ENCODE measurements at regions not wholly inside any gene's neighbourhood (a gene's known extent, or its start where the extent isn't known, plus 50 kb on each side); places are given as distances from the start of the nearest gene placed in this dataset.

DNA sequence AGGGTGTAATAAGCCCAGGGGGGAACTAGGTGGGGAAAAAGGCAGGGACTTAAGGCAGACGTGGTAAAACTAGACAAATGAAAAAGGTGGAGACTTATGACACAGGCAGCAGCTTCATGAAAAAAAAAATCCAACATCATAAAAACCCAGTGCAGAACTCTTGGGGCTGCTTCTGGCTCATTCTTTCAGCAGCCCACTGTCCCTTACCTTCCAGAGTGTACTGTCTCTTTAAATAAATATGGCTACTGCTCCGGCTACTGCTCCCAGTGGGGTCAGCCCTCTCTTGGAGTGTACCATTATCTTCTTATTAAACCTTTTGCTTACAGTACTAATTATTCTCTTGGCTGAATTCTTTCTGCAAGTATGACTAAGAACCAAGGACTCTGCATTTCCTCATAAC is 699.5 kb downstream of the DSC3 start:
- no CpG with 5 or more reads among the region's 2 CpGs for WGBS (ENCODE audit: extremely low coverage, insufficient coverage, insufficient read length)
- DNase-seq: no peak
- Histone ChIP-seq H2BK120ac (ENCODE audit: insufficient read depth, low read length, poor library complexity) (no peak overlapping the region), H3K4me3 (ENCODE audit: low read depth, low read length) (no peak overlapping the region), H3K27me3 (ENCODE audit: insufficient read depth, low read length) (no peaks in the 10 kb centered on the region), H3K4me2 (ENCODE audit: low read length) (no peak overlapping the region), H3K79me2 (ENCODE audit: control insufficient read depth, insufficient read depth, low read length, poor library complexity) (no peaks in the 10 kb centered on the region), H3K79me1 (ENCODE audit: low read length) (peaks cover 2% of the 10 kb centered on the region), H3K14ac (ENCODE audit: low read length) (no peak overlapping the region), H2AFZ (ENCODE audit: insufficient read depth, low read length, poor library complexity) (no peak overlapping the region), H2AK5ac (ENCODE audit: low read length) (no peak overlapping the region), H3K4me1 (ENCODE audit: control insufficient read depth in 1 of 2, insufficient read depth in 2 of 2, low read length in 2 of 2) (peaks cover 0 to 3% of the 10 kb centered on the region in 2 experiments), H3K18ac (ENCODE audit: low read length) (no peak overlapping the region), H2BK12ac (ENCODE audit: low read length) (no peak overlapping the region), H4K8ac (ENCODE audit: low read depth, low read length) (no peak overlapping the region), H3K9ac (ENCODE audit: low read length) (no peak overlapping the region), H3K27ac (ENCODE audit: low read depth, low read length) (no peak overlapping the region), H3K36me3 (ENCODE audit: control insufficient read depth in 1 of 2, insufficient read depth in 2 of 2, low read length in 2 of 2) (no peaks in the 10 kb centered on the region), H2BK5ac (ENCODE audit: low read depth, low read length, poor library complexity) (no peak overlapping the region), H3K4ac (ENCODE audit: low read depth, low read length) (no peak overlapping the region), H3K23ac (ENCODE audit: low read length) (no peak overlapping the region), H4K91ac (ENCODE audit: low read depth, low read length) (no peak overlapping the region), H3K9me3 (ENCODE audit: insufficient read depth, low read depth, low read length) (peaks cover 5% of the 10 kb centered on the region), H4K12ac (ENCODE audit: low read depth, low read length) (no peak overlapping the region)

DNA sequence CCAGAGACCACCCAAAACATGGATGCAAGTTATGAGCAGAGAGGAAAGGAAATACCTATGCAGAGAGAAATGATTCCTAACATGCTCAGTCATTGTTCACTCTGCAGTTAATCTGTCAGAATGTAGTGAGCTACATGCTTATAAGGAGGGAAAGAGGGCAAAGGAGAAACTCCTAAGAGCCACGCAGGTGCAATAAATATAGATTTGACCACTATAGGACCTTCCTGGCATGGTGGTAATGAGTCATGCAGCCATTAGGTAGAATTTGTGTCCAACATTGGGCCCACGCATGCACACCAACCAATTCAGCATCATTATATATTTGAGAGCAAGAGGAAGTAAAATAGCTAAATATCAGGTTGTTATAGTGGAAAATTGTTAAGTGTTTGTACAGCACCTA is 699.9 kb downstream of the DSC3 start:
- Histone ChIP-seq H3K4ac (ENCODE audit: low read depth, low read length) (no peak overlapping the region), H4K8ac (ENCODE audit: low read depth, low read length) (no peak overlapping the region), H4K91ac (ENCODE audit: low read depth, low read length) (no peak overlapping the region), H3K79me1 (ENCODE audit: low read length) (peaks cover 2% of the 10 kb centered on the region), H3K9me3 (ENCODE audit: insufficient read depth, low read depth, low read length) (peaks cover 5% of the 10 kb centered on the region), H2AFZ (ENCODE audit: insufficient read depth, low read length, poor library complexity) (no peak overlapping the region), H3K14ac (ENCODE audit: low read length) (no peak overlapping the region), H3K9ac (ENCODE audit: low read length) (no peak overlapping the region), H3K27me3 (ENCODE audit: insufficient read depth, low read length) (no peaks in the 10 kb centered on the region), H3K4me3 (ENCODE audit: low read depth, low read length) (no peak overlapping the region), H2BK120ac (ENCODE audit: insufficient read depth, low read length, poor library complexity) (no peak overlapping the region), H3K79me2 (ENCODE audit: control insufficient read depth, insufficient read depth, low read length, poor library complexity) (no peaks in the 10 kb centered on the region), H2BK5ac (ENCODE audit: low read depth, low read length, poor library complexity) (no peak overlapping the region), H3K23ac (ENCODE audit: low read length) (no peak overlapping the region), H4K12ac (ENCODE audit: low read depth, low read length) (no peak overlapping the region), H3K36me3 (ENCODE audit: control insufficient read depth in 1 of 2, insufficient read depth in 2 of 2, low read length in 2 of 2) (no peaks in the 10 kb centered on the region), H3K4me2 (ENCODE audit: low read length) (no peak overlapping the region), H3K27ac (ENCODE audit: low read depth, low read length) (no peak overlapping the region), H2BK12ac (ENCODE audit: low read length) (no peak overlapping the region), H2AK5ac (ENCODE audit: low read length) (no peak overlapping the region), H3K4me1 (ENCODE audit: control insufficient read depth in 1 of 2, insufficient read depth in 2 of 2, low read length in 2 of 2) (peaks cover 0 to 3% of the 10 kb centered on the region in 2 experiments), H3K18ac (ENCODE audit: low read length) (no peak overlapping the region)
- no CpG with 5 or more reads among the region's 2 CpGs for WGBS (ENCODE audit: extremely low coverage, insufficient coverage, insufficient read length)
- DNase-seq: no peak

DNA sequence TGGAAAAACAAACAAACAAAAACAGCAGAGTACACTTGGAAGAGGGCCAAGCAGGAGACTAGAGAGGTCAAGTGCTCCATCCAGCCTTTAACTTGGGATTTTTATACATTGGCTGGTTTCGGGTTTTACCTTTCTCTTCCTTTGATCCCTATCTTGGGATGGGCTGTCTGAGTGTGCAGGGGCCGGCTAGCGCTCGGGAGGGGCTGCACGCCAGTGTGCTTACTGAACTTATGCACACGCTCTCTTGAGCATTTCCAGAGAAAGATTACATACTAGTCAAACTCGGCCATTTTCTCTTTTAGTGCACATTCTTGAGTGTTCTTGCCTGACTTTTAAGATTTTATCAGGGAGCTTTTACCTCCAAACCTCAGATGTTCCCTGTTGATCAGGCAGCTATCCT is 707.8 kb downstream of the DSC3 start:
- no CpG with 5 or more reads among the region's 7 CpGs for WGBS (ENCODE audit: extremely low coverage, insufficient coverage, insufficient read length)
- Histone ChIP-seq H4K8ac (ENCODE audit: low read depth, low read length) (no peak overlapping the region), H3K14ac (ENCODE audit: low read length) (no peak overlapping the region)

GRCh38 chr18:30333310-30333709 is 709.2 kb downstream of the DSC3 start:
- no peak overlapping the region for H3K14ac ChIP-seq (ENCODE audit: low read length)
- no peaks in the 10 kb centered on the region for H3K79me2 ChIP-seq (ENCODE audit: control insufficient read depth, insufficient read depth, low read length, poor library complexity)
- H2AK5ac ChIP-seq (ENCODE audit: low read length): no peak overlapping the region
- no peaks in the 10 kb centered on the region for H3K27me3 ChIP-seq (ENCODE audit: insufficient read depth, low read length)
- no peak overlapping the region for H3K9ac ChIP-seq (ENCODE audit: low read length)
- H3K4ac ChIP-seq (ENCODE audit: low read depth, low read length): no peak overlapping the region
- peaks cover 4% of the 10 kb centered on the region for H3K79me1 ChIP-seq (ENCODE audit: low read length)
- H2BK12ac ChIP-seq (ENCODE audit: low read length): no peak overlapping the region
- H3K9me3 ChIP-seq (ENCODE audit: insufficient read depth, low read depth, low read length): no peaks in the 10 kb centered on the region
- no peak overlapping the region for H2BK120ac ChIP-seq (ENCODE audit: insufficient read depth, low read length, poor library complexity)
- no peak overlapping the region for H2AFZ ChIP-seq (ENCODE audit: insufficient read depth, low read length, poor library complexity)
- H4K91ac ChIP-seq (ENCODE audit: low read depth, low read length): peak overlapping the region; percentile 32
- peak overlapping the region; percentile 55 for H3K27ac ChIP-seq (ENCODE audit: low read depth, low read length)
- WGBS (ENCODE audit: extremely low coverage, insufficient coverage, insufficient read length): no CpG with 5 or more reads among the region's 4 CpGs
- H3K4me3 ChIP-seq (ENCODE audit: low read depth, low read length): no peak overlapping the region
- H3K4me2 ChIP-seq (ENCODE audit: low read length): no peak overlapping the region
- no peak for DNase-seq
- no peak overlapping the region for H4K8ac ChIP-seq (ENCODE audit: low read depth, low read length)
- no peaks in the 10 kb centered on the region for H3K36me3 ChIP-seq (ENCODE audit: control insufficient read depth in 1 of 2, insufficient read depth in 2 of 2, low read length in 2 of 2)
- H3K4me1 ChIP-seq (ENCODE audit: control insufficient read depth in 1 of 2, insufficient read depth in 2 of 2, low read length in 2 of 2): peaks cover 0 to 2% of the 10 kb centered on the region in 2 experiments
- H3K23ac ChIP-seq (ENCODE audit: low read length): no peak overlapping the region
- H2BK5ac ChIP-seq (ENCODE audit: low read depth, low read length, poor library complexity): no peak overlapping the region
- H4K12ac ChIP-seq (ENCODE audit: low read depth, low read length): no peak overlapping the region
- H3K18ac ChIP-seq (ENCODE audit: low read length): no peak overlapping the region

More for the DNA sequence above, 707.8 kb downstream of the DSC3 start:
- H3K27me3 ChIP-seq (ENCODE audit: insufficient read depth, low read length): no peaks in the 10 kb centered on the region
- H3K4me3 ChIP-seq (ENCODE audit: low read depth, low read length): no peak overlapping the region
- H3K36me3 ChIP-seq (ENCODE audit: control insufficient read depth in 1 of 2, insufficient read depth in 2 of 2, low read length in 2 of 2): no peaks in the 10 kb centered on the region
- DNase-seq: no peak
- H3K4me1 ChIP-seq (ENCODE audit: control insufficient read depth in 1 of 2, insufficient read depth in 2 of 2, low read length in 2 of 2): peaks cover 0 to 2% of the 10 kb centered on the region in 2 experiments
- H3K23ac ChIP-seq (ENCODE audit: low read length): no peak overlapping the region
- no peak overlapping the region for H2BK120ac ChIP-seq (ENCODE audit: insufficient read depth, low read length, poor library complexity)
- no peak overlapping the region for H4K91ac ChIP-seq (ENCODE audit: low read depth, low read length)
- no peak overlapping the region for H3K9ac ChIP-seq (ENCODE audit: low read length)
- H4K12ac ChIP-seq (ENCODE audit: low read depth, low read length): no peak overlapping the region
- no peak overlapping the region for H2BK5ac ChIP-seq (ENCODE audit: low read depth, low read length, poor library complexity)
- H2BK12ac ChIP-seq (ENCODE audit: low read length): no peak overlapping the region
- peak overlapping the region; percentile 89 for H3K27ac ChIP-seq (ENCODE audit: low read depth, low read length)
- no peak overlapping the region for H3K4ac ChIP-seq (ENCODE audit: low read depth, low read length)
- H3K9me3 ChIP-seq (ENCODE audit: insufficient read depth, low read depth, low read length): no peaks in the 10 kb centered on the region
- H2AFZ ChIP-seq (ENCODE audit: insufficient read depth, low read length, poor library complexity): no peak overlapping the region
- no peaks in the 10 kb centered on the region for H3K79me2 ChIP-seq (ENCODE audit: control insufficient read depth, insufficient read depth, low read length, poor library complexity)
- no peak overlapping the region for H2AK5ac ChIP-seq (ENCODE audit: low read length)
- peaks cover 4% of the 10 kb centered on the region for H3K79me1 ChIP-seq (ENCODE audit: low read length)
- H3K18ac ChIP-seq (ENCODE audit: low read length): no peak overlapping the region
- H3K4me2 ChIP-seq (ENCODE audit: low read length): peak overlapping the region; percentile 10
